Stimulated activated CD4-positive, alpha-beta T cell treated with anti-CD3 and anti-CD28 coated beads, Interleukin-2, amount 100 ng/mL, for 4 hours (primary cell): ENCODE measurements at regions not wholly inside any gene's neighbourhood (a gene's known extent, or its start where the extent isn't known, plus 50 kb on each side); places are given as distances from the start of the nearest gene placed in this dataset.

ENCODE experiments used
- DNase-seq: peaks from one replicate; pipeline ENCODE4 v3.0.0-alpha.2; 2020; ENCODE audit warnings: low read depth

- DNase-seq: no peak
Measured at GRCh38 chr5:99004960-99005359, 76.2 kb upstream of the CHD1 start.

- DNase-seq: no peak
Measured at GRCh38 chr5:99000876-99001275, 72.1 kb upstream of the CHD1 start.

GRCh38 chr5:99000221-99000620 is 71.4 kb upstream of the CHD1 start:
- no peak for DNase-seq

GRCh38 chr5:98999631-99000030 is 70.8 kb upstream of the CHD1 start:
- no peak for DNase-seq

- no peak for DNase-seq
Measured at GRCh38 chr5:98997000-98997399, 68.2 kb upstream of the CHD1 start.

- DNase-seq: no peak
Measured at GRCh38 chr5:98994611-98995010, 65.8 kb upstream of the CHD1 start.

- no peak for DNase-seq
Measured at GRCh38 chr5:98993512-98993911, 64.7 kb upstream of the CHD1 start.

- DNase-seq: no peak
Measured at GRCh38 chr5:98992552-98992951, 63.7 kb upstream of the CHD1 start.

- no peak for DNase-seq
Measured at GRCh38 chr5:98989727-98990126, 60.9 kb upstream of the CHD1 start.

GRCh38 chr5:98986587-98986986 is 57.8 kb upstream of the CHD1 start:
- DNase-seq: no peak

- DNase-seq: no peak
Measured at GRCh38 chr5:98982880-98983279, 54.1 kb upstream of the CHD1 start.
